IMR-90 (cell line): ENCODE measurements at regions not wholly inside any gene's neighbourhood (a gene's known extent, or its start where the extent isn't known, plus 50 kb on each side); places are given as distances from the start of the nearest gene placed in this dataset.

Source experiments
- ATAC-seq: fragments of 200-7000 bp; cut with Tn5 transposase; 2 replicates; pipeline ENCODE4 v1.9.1; 2020; ENCODE audit warnings: low read depth, mild to moderate bottlenecking, moderate library complexity
- BruUV-seq: library from RNA; stranded (reverse); fragments of 400-500 nt; replicated peaks from 2 replicates; lab custom pipeline; 2021; lab: Mats Ljungman, UMichigan
- CTCF ChIA-PET: fragments of 300-600 bp; formaldehyde crosslinking; extraction: SDS; loops from one replicate; lab custom pipeline; 2021; ENCODE audit warnings: antibody characterized with exemption; lab: Yijun Ruan, JAX
- POLR2A ChIA-PET: fragments of 300-600 bp; sonication (Branson Sonifier 250); formaldehyde crosslinking; loops from one replicate; lab custom pipeline; 2022; ENCODE audit warnings: antibody characterized with exemption; ENCODE audit not compliant: unreplicated experiment; lab: Charles Lee
- DNase-seq: peaks from one replicate; pipeline ENCODE4 v3.0.0; 2013
- H2AFZ ChIP-seq: replicated peaks from 2 replicates; pipeline ENCODE3; 2013; ENCODE audit warnings: low read length, mild to moderate bottlenecking; ENCODE audit not compliant: poor library complexity
- H2AK5ac ChIP-seq: 2 replicates; pipeline ENCODE4 v1.6.1; 2013; ENCODE audit warnings: low read depth, low read length, inconsistent platforms
- H2AK9ac ChIP-seq: replicated peaks from 2 replicates; pipeline ENCODE3; 2013; ENCODE audit warnings: mild to moderate bottlenecking, low read depth, low read length, moderate library complexity; ENCODE audit not compliant: poor library complexity
- H2BK120ac ChIP-seq: 2 replicates; pipeline ENCODE4 v1.6.1; 2013; ENCODE audit warnings: low read depth, low read length, inconsistent platforms
- H2BK15ac ChIP-seq: 3 replicates; pipeline ENCODE4 v1.6.1; 2013; ENCODE audit warnings: low read depth, low read length, inconsistent platforms
- H2BK20ac ChIP-seq: 2 replicates; pipeline ENCODE4 v1.6.1; 2013; ENCODE audit warnings: low read depth, mild to moderate bottlenecking, inconsistent platforms, low read length, moderate library complexity
- H2BK5ac ChIP-seq: 2 replicates; pipeline ENCODE4 v1.6.1; 2013; ENCODE audit warnings: mild to moderate bottlenecking, low read depth, low read length, inconsistent platforms; ENCODE audit not compliant: poor library complexity, severe bottlenecking
- H3K14ac ChIP-seq: replicated peaks from 2 replicates; pipeline ENCODE4 v1.6.1; 2013; ENCODE audit warnings: low read depth, low read length, inconsistent platforms
- H3K18ac ChIP-seq: 2 replicates; pipeline ENCODE4 v1.6.1; 2013; ENCODE audit warnings: low read depth, low read length, control low read depth
- H3K23ac ChIP-seq: 2 replicates; pipeline ENCODE4 v1.6.1; 2013; ENCODE audit warnings: low read depth, low read length, inconsistent platforms
- H3K27ac ChIP-seq: 2 replicates; pipeline ENCODE4 v1.5.1; 2013; ENCODE audit warnings: mild to moderate bottlenecking, control low read depth, low read length; ENCODE audit not compliant: insufficient read depth
- H3K27me3 ChIP-seq: 2 replicates; pipeline ENCODE4 v1.6.1; 2013; ENCODE audit warnings: low read length; ENCODE audit not compliant: control insufficient read depth, insufficient read depth
- H3K36me3 ChIP-seq: 2 replicates; pipeline ENCODE4 v1.6.1; 2013; ENCODE audit warnings: low read length, mixed read lengths; ENCODE audit not compliant: control insufficient read depth, insufficient read depth
- H3K4ac ChIP-seq: 2 replicates; pipeline ENCODE4 v1.6.1; 2013; ENCODE audit warnings: low read depth, low read length, inconsistent platforms
- H3K4me1 ChIP-seq: 2 replicates; pipeline ENCODE4 v1.6.1; 2013; ENCODE audit warnings: low read length, mixed read lengths; ENCODE audit not compliant: control insufficient read depth, insufficient read depth
- H3K4me2 ChIP-seq: 2 replicates; pipeline ENCODE4 v1.6.1; 2013; ENCODE audit warnings: low read depth, mild to moderate bottlenecking, control low read depth, low read length, moderate library complexity
- H3K4me3 ChIP-seq: 2 replicates; pipeline ENCODE4 v1.5.1; 2013; ENCODE audit warnings: low read depth, mild to moderate bottlenecking, control low read depth, low read length, moderate library complexity; ENCODE audit not compliant: insufficient read depth
- H3K56ac ChIP-seq: 2 replicates; pipeline ENCODE4 v1.6.1; 2013; ENCODE audit warnings: low read length, inconsistent platforms; ENCODE audit not compliant: insufficient read depth; ENCODE audit errors: extremely low read depth
- H3K79me1 ChIP-seq, 2 experiments: 2 replicates each; pipeline ENCODE4 v1.6.1; 2013; ENCODE audit warnings: low read length in 2 of 2, inconsistent platforms in 1 of 2, low read depth in 1 of 2
- H3K9ac ChIP-seq: 2 replicates; pipeline ENCODE4 v1.6.1; 2013; ENCODE audit warnings: low read depth, low read length, control low read depth
- H3K9me1 ChIP-seq: 2 replicates; pipeline ENCODE4 v1.6.1; 2013; ENCODE audit warnings: low read length, inconsistent platforms; ENCODE audit not compliant: insufficient read depth
- H3K9me3 ChIP-seq: 2 replicates; pipeline ENCODE4 v1.6.1; 2013; ENCODE audit warnings: low read length; ENCODE audit not compliant: control insufficient read depth, insufficient read depth
- H4K20me1 ChIP-seq: 2 replicates; pipeline ENCODE4 v1.6.1; 2013; ENCODE audit warnings: low read length, inconsistent platforms; ENCODE audit not compliant: insufficient read depth
- H4K5ac ChIP-seq: 2 replicates; pipeline ENCODE4 v1.6.1; 2013; ENCODE audit warnings: mild to moderate bottlenecking, low read depth, low read length, control low read depth
- H4K8ac ChIP-seq, 2 experiments: 2 replicates each; pipeline ENCODE4 v1.6.1; 2013; ENCODE audit warnings: low read depth in 2 of 2, low read length in 2 of 2, control low read depth in 1 of 2, inconsistent platforms in 1 of 2
- H4K91ac ChIP-seq: 2 replicates; pipeline ENCODE4 v1.6.1; 2013; ENCODE audit warnings: low read depth, low read length, inconsistent platforms; ENCODE audit not compliant: insufficient read depth
- CHD1 ChIP-seq: IDR thresholded peaks from 2 replicates; pipeline ENCODE4 v1.6.1; 2012; ENCODE audit warnings: low read depth, low read length, improper control_type of control experiment
- MAFK ChIP-seq: IDR thresholded peaks from 2 replicates; pipeline ENCODE4 v1.6.1; 2012; ENCODE audit warnings: low read depth, low read length, improper control_type of control experiment
- POLR2A ChIP-seq: IDR thresholded peaks from 2 replicates; pipeline ENCODE4 v1.6.1; 2012; ENCODE audit warnings: mild to moderate bottlenecking, low read depth, low read length
- RAD21 ChIP-seq: IDR thresholded peaks from 2 replicates; pipeline ENCODE4 v1.6.1; 2012; ENCODE audit warnings: low read length, improper control_type of control experiment
- SMC3 ChIP-seq: fragments of 150-350 bp; IDR thresholded peaks from 2 replicates; pipeline ENCODE4 v1.6.1; 2016; ENCODE audit warnings: low read depth, mild to moderate bottlenecking, antibody characterized with exemption, low read length, moderate library complexity
- WGBS, 2 experiments: methylation state at CpG; one replicate each; pipeline versions ENCODE4 v1.1.5 to v1.1.7; 2013; ENCODE audit warnings: missing lambda C conversion rate in 2 of 2; ENCODE audit not compliant: insufficient read length in 1 of 2; ENCODE audit errors: extremely low coverage in 2 of 2; 5-methylcytosine and 5-hydroxymethylcytosine counted together
- dilution Hi-C: fragments of 300-500 bp; cut with HindIII; formaldehyde crosslinking; loops from one replicate; pipeline ENCODE4 v1.14.3; 2018; ENCODE audit warnings: low sequenced_read_pairs; ENCODE audit not compliant: unreplicated experiment
- in situ Hi-C: fragments of 300-500 bp; cut with MboI; formaldehyde crosslinking; loops from 3 replicates; pipeline ENCODE4 v1.14.3; 2019; ENCODE audit warnings: low sequenced_read_pairs, inconsistent platforms, mixed read lengths
- intact Hi-C: fragments of 100-400 bp; cut with micrococcal nuclease; formaldehyde crosslinking; loops from 2 replicates; pipeline ENCODE4 v1.10.0; 2022
- TF ChIP-seq, protein P1 (sequence below): conservative IDR thresholded peaks from 2 replicates; pipeline ENCODE4 v1.5.1; 2012; ENCODE audit warnings: mild to moderate bottlenecking, low read depth, low read length, improper control_type of control experiment
- TF ChIP-seq, protein P2 (sequence below): fragments of 150-350 bp; IDR thresholded peaks from 2 replicates; pipeline ENCODE4 v1.6.1; 2016; ENCODE audit warnings: low read depth, mild to moderate bottlenecking, low read length, moderate library complexity, borderline replicate concordance

GRCh38 chr1:182278144-182279054 lies 113.2 kb downstream of the GLUL start (continued):
- no peak for TF ChIP-seq RAD21

- no peak overlapping the region for H2BK5ac ChIP-seq
- H3K4ac ChIP-seq = no peak overlapping the region
- H4K8ac ChIP-seq = no peak overlapping the region
- no peak overlapping the region for H3K56ac ChIP-seq
- H3K18ac ChIP-seq = no peak overlapping the region
- no peaks in the 10 kb centered on the region for H3K9me1 ChIP-seq
- H4K20me1 ChIP-seq = no peaks in the 10 kb centered on the region
- no peak overlapping the region for H3K4me2 ChIP-seq
- CTCF ChIA-PET = no interaction called here
- no peak overlapping the region for H2AK9ac ChIP-seq
- no peak overlapping the region for H3K23ac ChIP-seq
- no TSS peak for BruUV-seq
- H2BK120ac ChIP-seq = no peak overlapping the region
- no peaks in the 10 kb centered on the region for H3K36me3 ChIP-seq
- no peak overlapping the region for H3K27ac ChIP-seq
- TF ChIP-seq SMC3 = no peak
- TF ChIP-seq RAD21 = no peak
- TF ChIP-seq, protein P1, sequence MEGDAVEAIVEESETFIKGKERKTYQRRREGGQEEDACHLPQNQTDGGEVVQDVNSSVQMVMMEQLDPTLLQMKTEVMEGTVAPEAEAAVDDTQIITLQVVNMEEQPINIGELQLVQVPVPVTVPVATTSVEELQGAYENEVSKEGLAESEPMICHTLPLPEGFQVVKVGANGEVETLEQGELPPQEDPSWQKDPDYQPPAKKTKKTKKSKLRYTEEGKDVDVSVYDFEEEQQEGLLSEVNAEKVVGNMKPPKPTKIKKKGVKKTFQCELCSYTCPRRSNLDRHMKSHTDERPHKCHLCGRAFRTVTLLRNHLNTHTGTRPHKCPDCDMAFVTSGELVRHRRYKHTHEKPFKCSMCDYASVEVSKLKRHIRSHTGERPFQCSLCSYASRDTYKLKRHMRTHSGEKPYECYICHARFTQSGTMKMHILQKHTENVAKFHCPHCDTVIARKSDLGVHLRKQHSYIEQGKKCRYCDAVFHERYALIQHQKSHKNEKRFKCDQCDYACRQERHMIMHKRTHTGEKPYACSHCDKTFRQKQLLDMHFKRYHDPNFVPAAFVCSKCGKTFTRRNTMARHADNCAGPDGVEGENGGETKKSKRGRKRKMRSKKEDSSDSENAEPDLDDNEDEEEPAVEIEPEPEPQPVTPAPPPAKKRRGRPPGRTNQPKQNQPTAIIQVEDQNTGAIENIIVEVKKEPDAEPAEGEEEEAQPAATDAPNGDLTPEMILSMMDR = no peak
- TF ChIP-seq MAFK = no peak
- TF ChIP-seq CHD1 = no peak
- TF ChIP-seq, protein P2, sequence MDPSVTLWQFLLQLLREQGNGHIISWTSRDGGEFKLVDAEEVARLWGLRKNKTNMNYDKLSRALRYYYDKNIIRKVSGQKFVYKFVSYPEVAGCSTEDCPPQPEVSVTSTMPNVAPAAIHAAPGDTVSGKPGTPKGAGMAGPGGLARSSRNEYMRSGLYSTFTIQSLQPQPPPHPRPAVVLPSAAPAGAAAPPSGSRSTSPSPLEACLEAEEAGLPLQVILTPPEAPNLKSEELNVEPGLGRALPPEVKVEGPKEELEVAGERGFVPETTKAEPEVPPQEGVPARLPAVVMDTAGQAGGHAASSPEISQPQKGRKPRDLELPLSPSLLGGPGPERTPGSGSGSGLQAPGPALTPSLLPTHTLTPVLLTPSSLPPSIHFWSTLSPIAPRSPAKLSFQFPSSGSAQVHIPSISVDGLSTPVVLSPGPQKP = no peak
- no peak for TF ChIP-seq POLR2A
- H3K9me3 ChIP-seq = no peaks in the 10 kb centered on the region
- no peak overlapping the region for H4K5ac ChIP-seq
- dilution Hi-C loops = no loop called here
- no peaks in the 10 kb centered on the region for H3K4me1 ChIP-seq
- intact Hi-C loops = no loop called here
- no CpG with 5 or more reads among the region's 4 CpGs for WGBS, 2 experiments
- DNase-seq = no peak
- no peaks in the 10 kb centered on the region; the same call in 1 of the 2 replicates for H3K27me3 ChIP-seq
- no peak overlapping the region for H2AK5ac ChIP-seq
- H3K4me3 ChIP-seq = no peak overlapping the region
- H3K9ac ChIP-seq = no peak overlapping the region
- no peak for ATAC-seq
- in situ Hi-C loops = no loop called here
- no peak overlapping the region for H2BK20ac ChIP-seq
- H3K14ac ChIP-seq = no peak overlapping the region
- POLR2A ChIA-PET = no interaction called here
- no peak overlapping the region for H4K91ac ChIP-seq
- no peaks in the 10 kb centered on the region for H3K79me1 ChIP-seq
- no peak overlapping the region for H2BK15ac ChIP-seq
- H2AFZ ChIP-seq = no peak overlapping the region
These were observed 116.3 kb downstream of the GLUL start for GRCh38 chr1:182275271-182275670.
